ENCODE measurements at regions not wholly inside any gene's neighbourhood (a gene's known extent, or its start where the extent isn't known, plus 50 kb on each side); places are given as distances from the start of the nearest gene placed in this dataset.

DNA sequence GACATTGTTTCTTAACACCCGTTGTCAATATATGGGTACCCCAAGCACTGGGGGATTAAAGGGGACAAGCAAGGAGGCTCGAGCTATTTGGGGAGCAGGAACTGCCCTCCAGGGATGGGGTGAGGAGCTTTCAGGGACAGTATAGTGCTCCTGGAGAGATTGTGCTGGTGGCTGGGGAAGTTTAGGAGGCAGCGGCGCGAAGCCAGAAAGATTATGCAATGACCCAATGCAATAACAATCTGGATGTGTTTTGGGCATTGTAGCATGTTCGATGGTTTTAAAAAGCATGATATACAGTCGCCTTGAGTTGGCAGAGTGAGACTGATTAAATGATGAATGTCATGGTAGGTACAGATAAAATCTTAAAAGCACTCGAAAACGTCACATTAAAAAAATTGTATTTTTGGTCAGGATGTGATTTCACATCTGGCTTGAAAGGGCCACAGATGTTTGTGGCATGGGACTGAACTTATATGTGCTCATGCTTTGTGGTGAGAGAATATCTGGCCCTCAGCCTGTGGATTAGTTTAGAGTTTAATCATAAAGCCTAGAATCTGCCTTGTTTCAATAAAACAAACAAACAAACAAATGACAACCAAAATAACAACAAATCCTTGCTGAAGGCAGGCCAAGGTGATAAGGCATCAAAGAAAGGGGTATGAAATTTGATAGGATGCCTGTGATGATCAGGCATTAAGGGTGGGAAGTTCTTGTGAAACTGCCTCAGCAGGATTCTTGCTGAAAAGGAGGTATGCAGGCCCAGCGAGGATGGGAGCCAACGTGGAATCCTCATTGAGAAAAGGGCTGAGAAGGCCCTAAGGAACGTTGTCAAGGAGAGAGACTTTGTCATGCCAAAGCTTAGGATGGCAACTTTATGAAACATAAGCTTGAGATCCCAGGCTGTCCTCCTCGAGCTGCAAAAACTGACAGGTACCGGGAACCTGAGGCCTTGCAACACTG, 417.1 kb upstream of the KLF6 start:
- Histone ChIP-seq H3K9me1 (ENCODE audit: control insufficient read depth, extremely low read depth, insufficient read depth, low read length) (no peaks in the 10 kb centered on the region), H2AFZ (ENCODE audit: control insufficient read depth, low read length) (peak overlapping the region; percentile 28), H3K27me3 (ENCODE audit: control insufficient read depth, extremely low read depth, insufficient read depth, low read length) (no peaks in the 10 kb centered on the region), H3K36me3 (ENCODE audit: control insufficient read depth in 2 of 2, extremely low read depth in 1 of 2, insufficient read depth in 2 of 2, low read length in 2 of 2) (no peaks in the 10 kb centered on the region), H3K4me3 (ENCODE audit: control insufficient read depth in 2 of 3, extremely low read depth in 1 of 3, insufficient read depth in 2 of 3, low read depth in 1 of 3, low read length in 3 of 3) (no peak overlapping the region), H3K9ac (ENCODE audit: control insufficient read depth, extremely low read depth, insufficient read depth, low read length) (no peak overlapping the region), H3K4me2 (ENCODE audit: control insufficient read depth, extremely low read depth, insufficient read depth, low read depth, low read length) (no peak overlapping the region), H3K4me1 (ENCODE audit: control insufficient read depth, extremely low read depth, insufficient read depth, low read length) (peaks cover 19% of the 10 kb centered on the region), H3K79me2 (ENCODE audit: control insufficient read depth, insufficient read depth, low read length) (no peaks in the 10 kb centered on the region), H3K9me3 (ENCODE audit: control insufficient read depth, low read depth, low read length) (no peaks in the 10 kb centered on the region), H3K27ac (ENCODE audit: control insufficient read depth, insufficient read depth, low read length) (no peak overlapping the region), H4K20me1 (ENCODE audit: control insufficient read depth, extremely low read depth, insufficient read depth, low read length) (no peaks in the 10 kb centered on the region)
- peak; percentile 74 for FAIRE-seq
- no peak for TF ChIP-seq EZH2 (IDR thresholded peaks at IDR 0.05; ENCODE audit: low read length)
- TF ChIP-seq, protein P1, sequence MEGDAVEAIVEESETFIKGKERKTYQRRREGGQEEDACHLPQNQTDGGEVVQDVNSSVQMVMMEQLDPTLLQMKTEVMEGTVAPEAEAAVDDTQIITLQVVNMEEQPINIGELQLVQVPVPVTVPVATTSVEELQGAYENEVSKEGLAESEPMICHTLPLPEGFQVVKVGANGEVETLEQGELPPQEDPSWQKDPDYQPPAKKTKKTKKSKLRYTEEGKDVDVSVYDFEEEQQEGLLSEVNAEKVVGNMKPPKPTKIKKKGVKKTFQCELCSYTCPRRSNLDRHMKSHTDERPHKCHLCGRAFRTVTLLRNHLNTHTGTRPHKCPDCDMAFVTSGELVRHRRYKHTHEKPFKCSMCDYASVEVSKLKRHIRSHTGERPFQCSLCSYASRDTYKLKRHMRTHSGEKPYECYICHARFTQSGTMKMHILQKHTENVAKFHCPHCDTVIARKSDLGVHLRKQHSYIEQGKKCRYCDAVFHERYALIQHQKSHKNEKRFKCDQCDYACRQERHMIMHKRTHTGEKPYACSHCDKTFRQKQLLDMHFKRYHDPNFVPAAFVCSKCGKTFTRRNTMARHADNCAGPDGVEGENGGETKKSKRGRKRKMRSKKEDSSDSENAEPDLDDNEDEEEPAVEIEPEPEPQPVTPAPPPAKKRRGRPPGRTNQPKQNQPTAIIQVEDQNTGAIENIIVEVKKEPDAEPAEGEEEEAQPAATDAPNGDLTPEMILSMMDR (optimal IDR thresholded peaks at IDR 0.05 in 1 of 3, IDR thresholded peaks at IDR 0.05 in 1 of 3, conservative IDR thresholded peaks at IDR 0.05 in 1 of 3; ENCODE audit: extremely low read depth in 1 of 3, insufficient read depth in 2 of 3, low read length in 3 of 3): no peak
- dilution Hi-C loops (cut with MboI; ENCODE audit: extremely low pct_ligation_motif_present, low sequenced_read_pairs): no loop called here
- no peak for DNase-seq (ENCODE audit: low read depth, low spot score)

DNA sequence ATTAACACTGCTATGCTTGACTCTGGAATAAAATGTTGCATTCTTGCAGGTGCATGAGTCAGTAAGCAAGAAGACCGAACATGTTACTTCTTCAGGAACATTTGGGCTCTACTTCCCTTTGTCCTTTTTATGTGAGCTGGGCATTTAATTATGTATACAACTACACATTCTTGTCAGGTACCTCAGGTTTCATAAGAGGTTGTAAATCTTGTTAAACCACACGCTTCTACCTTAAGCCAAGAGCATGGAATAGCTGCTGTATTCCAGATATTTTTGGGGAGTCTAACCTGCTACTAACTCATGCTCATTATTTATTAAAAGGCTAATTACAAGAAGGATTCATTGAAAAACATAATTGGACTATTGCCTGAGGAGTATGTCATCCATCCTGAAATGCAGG, 414.2 kb upstream of the KLF6 start:
- Histone ChIP-seq H3K27ac (ENCODE audit: control insufficient read depth, insufficient read depth, low read length) (no peak overlapping the region), H2AFZ (ENCODE audit: control insufficient read depth, low read length) (no peak overlapping the region), H3K9ac (ENCODE audit: control insufficient read depth, extremely low read depth, insufficient read depth, low read length) (no peak overlapping the region), H3K79me2 (ENCODE audit: control insufficient read depth, insufficient read depth, low read length) (no peaks in the 10 kb centered on the region), H3K27me3 (ENCODE audit: control insufficient read depth, extremely low read depth, insufficient read depth, low read length) (no peaks in the 10 kb centered on the region), H3K9me1 (ENCODE audit: control insufficient read depth, extremely low read depth, insufficient read depth, low read length) (no peaks in the 10 kb centered on the region), H3K4me1 (ENCODE audit: control insufficient read depth, extremely low read depth, insufficient read depth, low read length) (peaks cover 16% of the 10 kb centered on the region), H3K36me3 (ENCODE audit: control insufficient read depth in 2 of 2, extremely low read depth in 1 of 2, insufficient read depth in 2 of 2, low read length in 2 of 2) (no peaks in the 10 kb centered on the region), H3K4me2 (ENCODE audit: control insufficient read depth, extremely low read depth, insufficient read depth, low read depth, low read length) (no peak overlapping the region), H3K9me3 (ENCODE audit: control insufficient read depth, low read depth, low read length) (no peaks in the 10 kb centered on the region), H3K4me3 (ENCODE audit: control insufficient read depth in 2 of 3, extremely low read depth in 1 of 3, insufficient read depth in 2 of 3, low read depth in 1 of 3, low read length in 3 of 3) (no peak overlapping the region), H4K20me1 (ENCODE audit: control insufficient read depth, extremely low read depth, insufficient read depth, low read length) (no peaks in the 10 kb centered on the region)
- TF ChIP-seq, protein P1 (optimal IDR thresholded peaks at IDR 0.05 in 1 of 3, IDR thresholded peaks at IDR 0.05 in 1 of 3, conservative IDR thresholded peaks at IDR 0.05 in 1 of 3; ENCODE audit: extremely low read depth in 1 of 3, insufficient read depth in 2 of 3, low read length in 3 of 3): no peak
- TF ChIP-seq EZH2 (IDR thresholded peaks at IDR 0.05; ENCODE audit: low read length): no peak
- peak; percentile 17 for FAIRE-seq
- dilution Hi-C loops (cut with MboI; ENCODE audit: extremely low pct_ligation_motif_present, low sequenced_read_pairs): no loop called here
- no peak for DNase-seq (ENCODE audit: low read depth, low spot score)

All from keratinocyte (primary cell).